HepG2 (cell line): ENCODE measurements at regions not wholly inside any gene's neighbourhood (a gene's known extent, or its start where the extent isn't known, plus 50 kb on each side); places are given as distances from the start of the nearest gene placed in this dataset.
A peak's percentile ranks its signal among the peaks of the same experiment; 100 is the strongest.

Experiments used
- HOXA9 ChIP-seq: sonication (generic); formaldehyde crosslinking; IDR thresholded peaks from 2 replicates; pipeline ENCODE4 v1.8.1; 2022; ENCODE audit warnings: missing genetic modification reagents, mild to moderate bottlenecking, moderate library complexity, borderline replicate concordance
- REPIN1 ChIP-seq: sonication (generic); formaldehyde crosslinking; IDR thresholded peaks from 2 replicates; pipeline ENCODE4 v1.8.0; 2022; ENCODE audit warnings: missing genetic modification reagents, low read depth, mild to moderate bottlenecking, borderline replicate concordance
- SP2 ChIP-seq: sonication (generic); formaldehyde crosslinking; IDR thresholded peaks from 2 replicates; pipeline ENCODE4 v1.5.1; 2020; ENCODE audit warnings: mild to moderate bottlenecking, missing genetic modification reagents
- TEAD3 ChIP-seq: optimal IDR thresholded peaks from 2 replicates; pipeline ENCODE3; 2016; ENCODE audit warnings: borderline replicate concordance
- TSC22D2 ChIP-seq: sonication (generic); formaldehyde crosslinking; IDR thresholded peaks from 2 replicates; pipeline ENCODE4 v1.5.1; 2020; ENCODE audit warnings: missing genetic modification reagents, mild to moderate bottlenecking, borderline replicate concordance
- ZNF33B ChIP-seq: sonication (generic); formaldehyde crosslinking; IDR thresholded peaks from 2 replicates; pipeline ENCODE4 v1.5.1; 2020; ENCODE audit warnings: mild to moderate bottlenecking, missing genetic modification reagents
- TF ChIP-seq, protein P1 (sequence below): sonication (generic); formaldehyde crosslinking; IDR thresholded peaks from 2 replicates; pipeline ENCODE4 v1.5.1; 2020; ENCODE audit warnings: mild to moderate bottlenecking, moderate library complexity, missing genetic modification reagents
- TF ChIP-seq, protein P2 (sequence below): sonication (generic); formaldehyde crosslinking; IDR thresholded peaks from 2 replicates; pipeline ENCODE4 v1.5.1; 2020; ENCODE audit warnings: mild to moderate bottlenecking, missing genetic modification reagents, moderate library complexity
- TF ChIP-seq, protein P3 (sequence below), 2 experiments: sonication (generic) in 1 of 2; formaldehyde crosslinking in 1 of 2; IDR thresholded peaks; 2 replicates each; pipeline versions ENCODE4 v1.5.1 to v1.6.1; 2011 to 2020; ENCODE audit warnings: borderline replicate concordance in 1 of 2, low read depth in 1 of 2, low read length in 1 of 2, mild to moderate bottlenecking in 1 of 2, missing genetic modification reagents in 1 of 2, moderate library complexity in 1 of 2
- TF ChIP-seq, protein P4 (sequence below): sonication (generic); formaldehyde crosslinking; IDR thresholded peaks from 2 replicates; pipeline ENCODE4 v1.4.0; 2020; ENCODE audit warnings: missing genetic modification reagents
- TF ChIP-seq, protein P5 (sequence below): sonication (generic); formaldehyde crosslinking; IDR thresholded peaks from 2 replicates; pipeline ENCODE4 v1.5.0; 2020; ENCODE audit warnings: missing genetic modification reagents, mild to moderate bottlenecking, borderline replicate concordance
- TF ChIP-seq, protein P6 (sequence below): sonication (generic); formaldehyde crosslinking; IDR thresholded peaks from 2 replicates; pipeline ENCODE4 v1.4.0; 2020; ENCODE audit warnings: mild to moderate bottlenecking, missing genetic modification reagents
- TF ChIP-seq, protein P7 (sequence below): sonication (generic); formaldehyde crosslinking; IDR thresholded peaks from 2 replicates; pipeline ENCODE4 v1.4.0; 2020; ENCODE audit warnings: missing genetic modification reagents

DNA sequence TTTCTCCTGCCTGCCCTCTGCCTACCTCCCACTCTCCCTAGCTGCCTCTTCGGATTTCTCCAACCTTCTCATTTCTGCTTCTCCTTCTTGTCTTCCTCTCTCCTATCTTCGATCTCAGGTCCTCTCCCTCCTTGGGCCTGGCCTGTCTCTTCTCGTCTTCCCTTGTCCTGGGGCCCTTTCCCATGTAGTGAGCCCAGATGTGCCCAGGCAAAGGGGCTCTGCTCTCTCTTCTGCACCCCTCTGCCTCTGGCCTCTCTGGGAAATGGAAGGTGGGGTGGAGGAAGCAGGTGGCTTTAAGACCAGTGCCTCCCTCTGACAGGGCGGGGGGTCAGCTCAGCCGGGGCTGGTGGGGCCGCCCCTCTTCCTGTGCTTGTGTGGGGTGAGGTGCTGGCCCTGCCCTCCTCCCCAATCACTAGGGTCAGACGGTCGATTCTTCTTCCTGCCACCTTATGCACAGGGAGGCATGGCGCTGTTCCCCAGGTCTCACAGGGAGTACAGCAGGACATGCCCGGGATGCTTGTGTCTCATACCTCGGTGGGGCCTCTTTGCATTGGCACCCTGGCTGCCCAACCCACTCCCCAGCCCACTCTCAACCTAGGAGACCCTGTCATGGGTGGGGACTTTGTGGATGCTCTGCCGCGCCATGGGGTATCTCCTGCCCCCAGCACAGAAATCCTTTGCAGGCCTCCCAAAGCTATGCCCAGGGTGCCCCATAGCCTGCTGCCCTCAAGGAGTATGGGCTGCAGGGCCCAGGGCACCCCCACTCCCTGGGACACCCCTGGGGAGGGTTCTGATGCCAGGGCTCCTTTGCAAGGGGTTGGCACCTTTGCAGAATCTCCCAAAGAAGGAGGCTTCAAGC is 213.8 kb upstream of the HAAO start (continued):
- TF ChIP-seq, protein P1, sequence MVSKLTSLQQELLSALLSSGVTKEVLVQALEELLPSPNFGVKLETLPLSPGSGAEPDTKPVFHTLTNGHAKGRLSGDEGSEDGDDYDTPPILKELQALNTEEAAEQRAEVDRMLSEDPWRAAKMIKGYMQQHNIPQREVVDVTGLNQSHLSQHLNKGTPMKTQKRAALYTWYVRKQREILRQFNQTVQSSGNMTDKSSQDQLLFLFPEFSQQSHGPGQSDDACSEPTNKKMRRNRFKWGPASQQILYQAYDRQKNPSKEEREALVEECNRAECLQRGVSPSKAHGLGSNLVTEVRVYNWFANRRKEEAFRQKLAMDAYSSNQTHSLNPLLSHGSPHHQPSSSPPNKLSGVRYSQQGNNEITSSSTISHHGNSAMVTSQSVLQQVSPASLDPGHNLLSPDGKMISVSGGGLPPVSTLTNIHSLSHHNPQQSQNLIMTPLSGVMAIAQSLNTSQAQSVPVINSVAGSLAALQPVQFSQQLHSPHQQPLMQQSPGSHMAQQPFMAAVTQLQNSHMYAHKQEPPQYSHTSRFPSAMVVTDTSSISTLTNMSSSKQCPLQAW, result 0 out of 2 replicates have a peak, but pooled peaks have one; percentile 12
- TF ChIP-seq TEAD3 (CRISPR knock-in tag) (peak; percentile 64), SP2 (CRISPR knock-in tag) (no peak), ZNF33B (CRISPR knock-in tag) (peak; percentile 73; the same call in 1 of the 2 replicates), TSC22D2 (CRISPR knock-in tag) (no peak), REPIN1 (CRISPR knock-in tag) (no peak), HOXA9 (0 out of 2 replicates have a peak, but pooled peaks have one; percentile 27)
- TF ChIP-seq, protein P2, sequence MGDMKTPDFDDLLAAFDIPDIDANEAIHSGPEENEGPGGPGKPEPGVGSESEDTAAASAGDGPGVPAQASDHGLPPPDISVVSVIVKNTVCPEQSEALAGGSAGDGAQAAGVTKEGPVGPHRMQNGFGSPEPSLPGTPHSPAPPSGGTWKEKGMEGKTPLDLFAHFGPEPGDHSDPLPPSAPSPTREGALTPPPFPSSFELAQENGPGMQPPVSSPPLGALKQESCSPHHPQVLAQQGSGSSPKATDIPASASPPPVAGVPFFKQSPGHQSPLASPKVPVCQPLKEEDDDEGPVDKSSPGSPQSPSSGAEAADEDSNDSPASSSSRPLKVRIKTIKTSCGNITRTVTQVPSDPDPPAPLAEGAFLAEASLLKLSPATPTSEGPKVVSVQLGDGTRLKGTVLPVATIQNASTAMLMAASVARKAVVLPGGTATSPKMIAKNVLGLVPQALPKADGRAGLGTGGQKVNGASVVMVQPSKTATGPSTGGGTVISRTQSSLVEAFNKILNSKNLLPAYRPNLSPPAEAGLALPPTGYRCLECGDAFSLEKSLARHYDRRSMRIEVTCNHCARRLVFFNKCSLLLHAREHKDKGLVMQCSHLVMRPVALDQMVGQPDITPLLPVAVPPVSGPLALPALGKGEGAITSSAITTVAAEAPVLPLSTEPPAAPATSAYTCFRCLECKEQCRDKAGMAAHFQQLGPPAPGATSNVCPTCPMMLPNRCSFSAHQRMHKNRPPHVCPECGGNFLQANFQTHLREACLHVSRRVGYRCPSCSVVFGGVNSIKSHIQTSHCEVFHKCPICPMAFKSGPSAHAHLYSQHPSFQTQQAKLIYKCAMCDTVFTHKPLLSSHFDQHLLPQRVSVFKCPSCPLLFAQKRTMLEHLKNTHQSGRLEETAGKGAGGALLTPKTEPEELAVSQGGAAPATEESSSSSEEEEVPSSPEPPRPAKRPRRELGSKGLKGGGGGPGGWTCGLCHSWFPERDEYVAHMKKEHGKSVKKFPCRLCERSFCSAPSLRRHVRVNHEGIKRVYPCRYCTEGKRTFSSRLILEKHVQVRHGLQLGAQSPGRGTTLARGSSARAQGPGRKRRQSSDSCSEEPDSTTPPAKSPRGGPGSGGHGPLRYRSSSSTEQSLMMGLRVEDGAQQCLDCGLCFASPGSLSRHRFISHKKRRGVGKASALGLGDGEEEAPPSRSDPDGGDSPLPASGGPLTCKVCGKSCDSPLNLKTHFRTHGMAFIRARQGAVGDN (CRISPR knock-in tag), result peak; percentile 55; the same call in 1 of the 2 replicates
- TF ChIP-seq, protein P3, sequence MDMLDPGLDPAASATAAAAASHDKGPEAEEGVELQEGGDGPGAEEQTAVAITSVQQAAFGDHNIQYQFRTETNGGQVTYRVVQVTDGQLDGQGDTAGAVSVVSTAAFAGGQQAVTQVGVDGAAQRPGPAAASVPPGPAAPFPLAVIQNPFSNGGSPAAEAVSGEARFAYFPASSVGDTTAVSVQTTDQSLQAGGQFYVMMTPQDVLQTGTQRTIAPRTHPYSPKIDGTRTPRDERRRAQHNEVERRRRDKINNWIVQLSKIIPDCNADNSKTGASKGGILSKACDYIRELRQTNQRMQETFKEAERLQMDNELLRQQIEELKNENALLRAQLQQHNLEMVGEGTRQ (IDR thresholded peaks at IDR 0.05; ENCODE audit: low read depth, low read length), result no peak
- TF ChIP-seq, protein P3 (CRISPR knock-in tag; IDR thresholded peaks at IDR 0.05; ENCODE audit: borderline replicate concordance), result no peak
- TF ChIP-seq, protein P4, sequence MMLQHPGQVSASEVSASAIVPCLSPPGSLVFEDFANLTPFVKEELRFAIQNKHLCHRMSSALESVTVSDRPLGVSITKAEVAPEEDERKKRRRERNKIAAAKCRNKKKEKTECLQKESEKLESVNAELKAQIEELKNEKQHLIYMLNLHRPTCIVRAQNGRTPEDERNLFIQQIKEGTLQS (CRISPR knock-in tag), result 0 out of 2 replicates have a peak, but pooled peaks have one; percentile 7
- TF ChIP-seq, protein P5, sequence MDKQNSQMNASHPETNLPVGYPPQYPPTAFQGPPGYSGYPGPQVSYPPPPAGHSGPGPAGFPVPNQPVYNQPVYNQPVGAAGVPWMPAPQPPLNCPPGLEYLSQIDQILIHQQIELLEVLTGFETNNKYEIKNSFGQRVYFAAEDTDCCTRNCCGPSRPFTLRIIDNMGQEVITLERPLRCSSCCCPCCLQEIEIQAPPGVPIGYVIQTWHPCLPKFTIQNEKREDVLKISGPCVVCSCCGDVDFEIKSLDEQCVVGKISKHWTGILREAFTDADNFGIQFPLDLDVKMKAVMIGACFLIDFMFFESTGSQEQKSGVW (CRISPR knock-in tag), result no peak
- TF ChIP-seq, protein P6, sequence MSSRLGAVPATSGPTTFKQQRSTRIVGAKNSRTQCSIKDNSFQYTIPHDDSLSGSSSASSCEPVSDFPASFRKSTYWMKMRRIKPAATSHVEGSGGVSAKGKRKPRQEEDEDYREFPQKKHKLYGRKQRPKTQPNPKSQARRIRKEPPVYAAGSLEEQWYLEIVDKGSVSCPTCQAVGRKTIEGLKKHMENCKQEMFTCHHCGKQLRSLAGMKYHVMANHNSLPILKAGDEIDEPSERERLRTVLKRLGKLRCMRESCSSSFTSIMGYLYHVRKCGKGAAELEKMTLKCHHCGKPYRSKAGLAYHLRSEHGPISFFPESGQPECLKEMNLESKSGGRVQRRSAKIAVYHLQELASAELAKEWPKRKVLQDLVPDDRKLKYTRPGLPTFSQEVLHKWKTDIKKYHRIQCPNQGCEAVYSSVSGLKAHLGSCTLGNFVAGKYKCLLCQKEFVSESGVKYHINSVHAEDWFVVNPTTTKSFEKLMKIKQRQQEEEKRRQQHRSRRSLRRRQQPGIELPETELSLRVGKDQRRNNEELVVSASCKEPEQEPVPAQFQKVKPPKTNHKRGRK (CRISPR knock-in tag), result no peak
- TF ChIP-seq, protein P7, sequence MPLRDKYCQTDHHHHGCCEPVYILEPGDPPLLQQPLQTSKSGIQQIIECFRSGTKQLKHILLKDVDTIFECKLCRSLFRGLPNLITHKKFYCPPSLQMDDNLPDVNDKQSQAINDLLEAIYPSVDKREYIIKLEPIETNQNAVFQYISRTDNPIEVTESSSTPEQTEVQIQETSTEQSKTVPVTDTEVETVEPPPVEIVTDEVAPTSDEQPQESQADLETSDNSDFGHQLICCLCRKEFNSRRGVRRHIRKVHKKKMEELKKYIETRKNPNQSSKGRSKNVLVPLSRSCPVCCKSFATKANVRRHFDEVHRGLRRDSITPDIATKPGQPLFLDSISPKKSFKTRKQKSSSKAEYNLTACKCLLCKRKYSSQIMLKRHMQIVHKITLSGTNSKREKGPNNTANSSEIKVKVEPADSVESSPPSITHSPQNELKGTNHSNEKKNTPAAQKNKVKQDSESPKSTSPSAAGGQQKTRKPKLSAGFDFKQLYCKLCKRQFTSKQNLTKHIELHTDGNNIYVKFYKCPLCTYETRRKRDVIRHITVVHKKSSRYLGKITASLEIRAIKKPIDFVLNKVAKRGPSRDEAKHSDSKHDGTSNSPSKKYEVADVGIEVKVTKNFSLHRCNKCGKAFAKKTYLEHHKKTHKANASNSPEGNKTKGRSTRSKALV (CRISPR knock-in tag), result no peak
